Upper lobe of left lung (tissue), 6 donors: ENCODE measurements at regions not wholly inside any gene's neighbourhood (a gene's known extent, or its start where the extent isn't known, plus 50 kb on each side); places are given as distances from the start of the nearest gene placed in this dataset.

Source experiments
- ATAC-seq, 2 donors: fragments of 200-7000 bp; cut with Tn5 transposase; one replicate each; pipeline ENCODE4 v1.9.1; 2022; ENCODE audit warnings: mild to moderate bottlenecking in 2 of 2, moderate library complexity in 2 of 2; ENCODE audit not compliant: low FRiP score in 2 of 2
- DNase-seq, 2 donors: peaks; one replicate each; pipeline ENCODE4 v3.0.0-alpha.2; 2019 to 2020
- H3K27ac ChIP-seq, 4 donors: fragments of 200-600 bp; sonication (generic); one replicate each; pipeline ENCODE4 v1.5.1; 2016 to 2019
- H3K27me3 ChIP-seq, 4 donors: fragments of 200-600 bp; sonication (generic); one replicate each; pipeline ENCODE4 v1.5.1; 2017 to 2019
- H3K36me3 ChIP-seq, 4 donors: fragments of 200-600 bp; sonication (generic); one replicate each; pipeline ENCODE4 v1.5.1; 2016 to 2019
- H3K4me1 ChIP-seq, 4 donors: fragments of 200-600 bp; sonication (generic); one replicate each; pipeline ENCODE4 v1.5.1; 2018 to 2019
- H3K4me3 ChIP-seq, 4 donors: fragments of 200-600 bp; sonication (generic); one replicate each; pipeline ENCODE4 v1.5.1; 2017 to 2019; ENCODE audit warnings: mild to moderate bottlenecking in 2 of 4, moderate library complexity in 1 of 4
- H3K9me3 ChIP-seq, 4 donors: fragments of 200-600 bp; sonication (generic); one replicate each; pipeline ENCODE4 v1.5.1; 2018 to 2019
- EP300 ChIP-seq, 4 donors: sonication (generic); formaldehyde crosslinking; IDR thresholded peaks; one replicate each; pipeline ENCODE4 v1.5.1; 2017; ENCODE audit warnings: antibody characterized with exemption in 4 of 4, control low read depth in 2 of 4
- POLR2A ChIP-seq, 4 donors: fragments of 450-650 bp; IDR thresholded peaks; one replicate each; pipeline ENCODE4 v1.5.1; 2016 to 2017; ENCODE audit warnings: antibody characterized with exemption in 4 of 4, mild to moderate bottlenecking in 2 of 4
- POLR2AphosphoS5 ChIP-seq, 2 donors: sonication (generic); formaldehyde crosslinking; IDR thresholded peaks; one replicate each; pipeline ENCODE4 v1.5.1; 2017; ENCODE audit warnings: antibody characterized with exemption in 2 of 2
- WGBS, 2 donors: methylation state at CpG; one replicate each; pipeline ENCODE4 v1.1.5; 2017 to 2018; 5-methylcytosine and 5-hydroxymethylcytosine counted together
- TF ChIP-seq, protein P1 (sequence below), 6 experiments: fragments of 450-650 bp in 4 of 6; fragments of 200-600 bp in 2 of 6; sonication (generic) in 2 of 6; IDR thresholded peaks; one replicate each; pipeline ENCODE4 v1.5.1; 2016 to 2019; ENCODE audit warnings: antibody characterized with exemption in 6 of 6
- donor health status: DM: no; HTN: no; CAD: no; lungs with moderate emphysema.
- donor health status: DM: no; HTN: yes; CAD: no; lungs with severe emphysema.

DNA sequence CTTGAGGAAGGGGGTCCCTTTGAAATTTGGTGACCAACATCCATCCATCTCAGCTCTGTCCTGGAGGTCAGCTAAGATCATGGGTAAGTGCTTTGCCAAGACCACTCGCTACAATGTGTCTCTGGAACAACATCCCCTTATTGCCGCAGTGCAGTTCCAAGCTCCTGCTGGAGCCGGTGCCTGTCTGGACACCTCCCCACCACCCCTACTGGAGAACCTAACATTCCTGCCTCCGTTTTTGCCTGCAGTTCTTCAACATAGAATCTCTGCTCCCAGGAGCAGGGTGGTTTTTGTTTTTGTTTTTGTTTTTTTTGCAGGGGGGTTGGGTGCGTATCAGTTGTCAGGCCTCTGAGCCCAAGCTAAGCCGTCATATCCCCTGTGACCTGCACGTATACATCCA is 51.2 kb upstream of the FXYD4 start:
- no peak overlapping the region for H3K27ac ChIP-seq
- WGBS, 2 donors = 90 to 98% methylated on average over 7 of the region's 7 CpGs
- TF ChIP-seq, protein P1, sequence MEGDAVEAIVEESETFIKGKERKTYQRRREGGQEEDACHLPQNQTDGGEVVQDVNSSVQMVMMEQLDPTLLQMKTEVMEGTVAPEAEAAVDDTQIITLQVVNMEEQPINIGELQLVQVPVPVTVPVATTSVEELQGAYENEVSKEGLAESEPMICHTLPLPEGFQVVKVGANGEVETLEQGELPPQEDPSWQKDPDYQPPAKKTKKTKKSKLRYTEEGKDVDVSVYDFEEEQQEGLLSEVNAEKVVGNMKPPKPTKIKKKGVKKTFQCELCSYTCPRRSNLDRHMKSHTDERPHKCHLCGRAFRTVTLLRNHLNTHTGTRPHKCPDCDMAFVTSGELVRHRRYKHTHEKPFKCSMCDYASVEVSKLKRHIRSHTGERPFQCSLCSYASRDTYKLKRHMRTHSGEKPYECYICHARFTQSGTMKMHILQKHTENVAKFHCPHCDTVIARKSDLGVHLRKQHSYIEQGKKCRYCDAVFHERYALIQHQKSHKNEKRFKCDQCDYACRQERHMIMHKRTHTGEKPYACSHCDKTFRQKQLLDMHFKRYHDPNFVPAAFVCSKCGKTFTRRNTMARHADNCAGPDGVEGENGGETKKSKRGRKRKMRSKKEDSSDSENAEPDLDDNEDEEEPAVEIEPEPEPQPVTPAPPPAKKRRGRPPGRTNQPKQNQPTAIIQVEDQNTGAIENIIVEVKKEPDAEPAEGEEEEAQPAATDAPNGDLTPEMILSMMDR (IDR thresholded peaks at IDR 0.05) = no peak
- TF ChIP-seq POLR2A (IDR thresholded peaks at IDR 0.05) (no peak), EP300 (IDR thresholded peaks at IDR 0.05) (no peak), POLR2AphosphoS5 (IDR thresholded peaks at IDR 0.05) (no peak)
- H3K9me3 ChIP-seq = no peaks in the 10 kb centered on the region
- no peaks in the 10 kb centered on the region for H3K36me3 ChIP-seq
- peaks cover 0 to 6% (median 0%) of the 10 kb centered on the region in 4 donors for H3K27me3 ChIP-seq
- H3K4me1 ChIP-seq = peaks cover 5 to 11% (median 8%) of the 10 kb centered on the region in 4 donors
- ATAC-seq = no peak
- DNase-seq = no peak
- H3K4me3 ChIP-seq = no peak overlapping the region

DNA sequence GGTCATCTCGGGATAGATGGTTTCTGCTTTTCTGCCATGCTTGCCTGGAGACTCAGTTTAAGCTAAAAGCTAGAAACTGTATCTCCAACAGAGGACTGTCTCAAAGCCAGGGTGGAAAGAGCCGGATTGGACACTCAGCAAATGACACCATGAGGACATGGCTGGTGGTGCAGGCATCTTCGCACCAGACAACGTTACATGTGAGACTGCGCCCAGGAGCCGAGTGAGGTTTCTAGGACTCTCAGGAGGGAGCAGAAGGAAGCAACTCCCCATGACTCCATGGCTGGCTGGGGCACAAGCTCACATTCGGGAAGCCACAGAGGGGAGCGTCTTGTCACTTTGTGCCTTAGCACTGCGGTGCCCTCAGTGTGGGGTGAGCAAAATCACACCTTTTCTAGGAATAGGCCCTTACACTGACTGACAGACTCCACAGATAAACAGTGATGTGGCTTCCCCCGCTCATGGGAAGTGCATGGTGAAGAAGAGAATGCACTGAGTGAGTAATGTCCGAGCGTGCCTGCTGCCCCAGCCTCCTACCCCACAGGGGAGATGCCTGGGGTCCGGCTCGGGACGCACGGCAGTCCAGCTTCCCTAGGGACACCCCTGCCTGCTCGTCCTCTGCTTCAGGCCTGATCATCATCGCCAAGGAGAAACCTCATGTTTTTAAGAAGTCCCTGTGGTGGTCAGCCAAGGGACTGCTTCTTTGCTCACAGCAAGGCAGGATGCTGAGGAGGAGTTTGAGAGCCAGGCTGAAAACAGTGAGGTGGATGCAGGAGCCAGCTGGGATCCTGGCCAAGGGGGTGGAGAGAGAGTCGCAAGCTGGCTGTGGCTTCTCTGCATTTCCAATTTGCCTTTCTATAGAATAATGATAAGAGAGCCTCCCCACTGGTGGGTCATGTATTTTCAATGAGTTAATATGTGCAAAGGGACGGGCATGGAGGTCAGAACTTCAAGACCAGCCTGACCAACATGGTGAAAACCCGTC is 52.2 kb upstream of the FXYD4 start:
- H3K9me3 ChIP-seq = no peaks in the 10 kb centered on the region
- DNase-seq (peak in 1 of 2 donors; percentile 42), ATAC-seq (no peak)
- H3K36me3 ChIP-seq = no peaks in the 10 kb centered on the region
- WGBS, 2 donors = 76 to 80% methylated on average over 19 to 21 of the region's 21 CpGs
- peaks cover 0 to 6% (median 0%) of the 10 kb centered on the region in 4 donors for H3K27me3 ChIP-seq
- TF ChIP-seq EP300 (IDR thresholded peaks at IDR 0.05) (no peak), POLR2AphosphoS5 (IDR thresholded peaks at IDR 0.05) (no peak), POLR2A (IDR thresholded peaks at IDR 0.05) (no peak)
- TF ChIP-seq, protein P1 (IDR thresholded peaks at IDR 0.05) = no peak
- H3K4me3 ChIP-seq = no peak overlapping the region
- no peak overlapping the region for H3K27ac ChIP-seq
- peaks cover 5 to 11% (median 8%) of the 10 kb centered on the region in 4 donors for H3K4me1 ChIP-seq

DNA sequence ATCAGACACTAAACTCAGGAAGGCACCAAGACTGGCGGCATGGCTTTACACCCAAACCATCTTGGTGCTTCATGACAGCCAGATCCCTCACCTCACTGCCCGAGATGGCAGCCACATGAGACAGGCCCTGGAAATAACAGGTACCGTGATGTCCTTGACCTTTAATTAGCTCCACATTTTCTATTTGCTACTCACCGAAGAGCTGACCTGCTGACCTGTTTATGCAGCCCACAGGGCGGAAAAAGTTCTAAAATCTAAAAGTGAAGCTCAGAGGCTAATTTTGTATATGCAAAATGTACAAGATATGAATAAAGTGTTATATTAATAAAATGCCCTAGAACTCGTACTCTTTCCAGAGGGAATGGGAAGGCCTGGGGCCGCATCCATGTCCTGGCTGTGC is 51.6 kb upstream of the RASGEF1A start:
- H3K27ac ChIP-seq = no peak overlapping the region
- H3K27me3 ChIP-seq = peaks cover 0 to 6% (median 0%) of the 10 kb centered on the region in 4 donors
- no peaks in the 10 kb centered on the region for H3K9me3 ChIP-seq
- H3K4me3 ChIP-seq = no peak overlapping the region
- peaks cover 5 to 11% (median 8%) of the 10 kb centered on the region in 4 donors for H3K4me1 ChIP-seq
- DNase-seq (no peak), ATAC-seq (no peak)
- no peaks in the 10 kb centered on the region for H3K36me3 ChIP-seq
- TF ChIP-seq POLR2A (IDR thresholded peaks at IDR 0.05) = no peak
- TF ChIP-seq POLR2AphosphoS5 (IDR thresholded peaks at IDR 0.05) = no peak
- TF ChIP-seq, protein P1 (IDR thresholded peaks at IDR 0.05) = no peak
- TF ChIP-seq EP300 (IDR thresholded peaks at IDR 0.05) = no peak
- 79 to 85% methylated on average over 7 of the region's 7 CpGs for WGBS, 2 donors

DNA sequence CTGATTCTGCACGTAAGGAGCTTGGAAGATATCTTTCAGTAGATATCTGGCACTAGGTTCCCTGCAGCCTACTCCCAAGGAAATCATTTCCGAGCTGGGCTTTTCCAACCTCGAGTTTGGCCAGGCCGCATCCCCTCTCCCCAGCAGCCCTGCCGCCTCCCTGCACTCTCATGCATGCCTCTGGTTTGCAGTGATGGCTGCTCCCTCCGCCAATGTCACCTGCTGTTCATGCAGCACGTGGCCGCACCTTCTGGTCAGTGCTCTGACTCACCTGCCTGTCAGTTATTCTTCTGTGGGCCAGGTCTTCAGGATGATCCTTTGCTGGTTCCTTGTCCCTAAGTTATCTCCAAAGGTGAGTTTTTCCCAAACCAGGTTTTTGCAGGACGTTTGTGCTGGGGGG is 50.6 kb upstream of the RASGEF1A start:
- H3K27ac ChIP-seq = no peak overlapping the region
- no peaks in the 10 kb centered on the region for H3K27me3 ChIP-seq
- ATAC-seq = no peak
- no peaks in the 10 kb centered on the region for H3K9me3 ChIP-seq
- no peaks in the 10 kb centered on the region for H3K36me3 ChIP-seq
- peak in 1 of 2 donors; percentile 32 for DNase-seq
- no peak overlapping the region for H3K4me3 ChIP-seq
- TF ChIP-seq POLR2AphosphoS5 (IDR thresholded peaks at IDR 0.05) = no peak
- TF ChIP-seq EP300 (IDR thresholded peaks at IDR 0.05) = no peak
- TF ChIP-seq, protein P1 (IDR thresholded peaks at IDR 0.05) = no peak
- no peak for TF ChIP-seq POLR2A (IDR thresholded peaks at IDR 0.05)
- H3K4me1 ChIP-seq = peaks cover 0 to 2% (median under 1%) of the 10 kb centered on the region in 4 donors
- WGBS, 2 donors = 85 to 91% methylated on average over 9 of the region's 9 CpGs
